GM23338 (cell line): ENCODE measurements at regions not wholly inside any gene's neighbourhood (a gene's known extent, or its start where the extent isn't known, plus 50 kb on each side); places are given as distances from the start of the nearest gene placed in this dataset.

Source experiments
- ATAC-seq: fragments of 200-7000 bp; cut with Tn5 transposase; 3 replicates; pipeline ENCODE4 v1.9.1; 2020
- DNase-seq: peaks from one replicate; pipeline ENCODE4 v3.0.0-alpha.2; 2015; ENCODE audit warnings: low spot score
- H2AFZ ChIP-seq: fragments of 200-600 bp; sonication (generic); 2 replicates; pipeline ENCODE4 v1.8.0; 2016; ENCODE audit warnings: antibody characterized with exemption, mild to moderate bottlenecking, moderate library complexity
- H3F3A ChIP-seq: fragments of 200-600 bp; sonication (generic); replicated peaks from 2 replicates; pipeline ENCODE4 v1.8.0; 2017; ENCODE audit warnings: antibody characterized with exemption, mixed run types, low read depth
- H3K27ac ChIP-seq: fragments of 200-600 bp; sonication (generic); 2 replicates; pipeline ENCODE4 v1.6.1; 2016; ENCODE audit warnings: low read depth
- H3K27me3 ChIP-seq: fragments of 200-600 bp; sonication (generic); 2 replicates; pipeline ENCODE4 v1.8.0; 2016; ENCODE audit warnings: mild to moderate bottlenecking, mixed run types, moderate library complexity; ENCODE audit not compliant: insufficient read depth
- H3K36me3 ChIP-seq: fragments of 200-600 bp; sonication (generic); 2 replicates; pipeline ENCODE4 v1.8.0; 2016; ENCODE audit warnings: mild to moderate bottlenecking; ENCODE audit not compliant: insufficient read depth
- H3K4me1 ChIP-seq: fragments of 200-600 bp; sonication (generic); 2 replicates; pipeline ENCODE4 v1.8.0; 2016; ENCODE audit warnings: mild to moderate bottlenecking, moderate library complexity; ENCODE audit not compliant: insufficient read depth
- H3K4me2 ChIP-seq: fragments of 200-600 bp; sonication (generic); 2 replicates; pipeline ENCODE4 v1.7.1; 2017; ENCODE audit warnings: mixed run types
- H3K4me3 ChIP-seq: fragments of 200-600 bp; sonication (generic); 2 replicates; pipeline ENCODE4 v1.6.1; 2016; ENCODE audit warnings: mixed run types
- H3K79me2 ChIP-seq: fragments of 200-600 bp; sonication (generic); replicated peaks from 2 replicates; pipeline ENCODE4 v1.8.0; 2017; ENCODE audit warnings: mild to moderate bottlenecking; ENCODE audit not compliant: insufficient read depth
- H3K9me2 ChIP-seq: fragments of 200-600 bp; sonication (generic); 2 replicates; pipeline ENCODE4 v1.8.0; 2017; ENCODE audit not compliant: insufficient read depth
- H4K20me1 ChIP-seq: fragments of 200-600 bp; sonication (generic); replicated peaks from 2 replicates; pipeline ENCODE4 v1.8.0; 2017; ENCODE audit warnings: mild to moderate bottlenecking; ENCODE audit not compliant: insufficient read depth
- H3K27ac Mint-ChIP-seq: 2 replicates; pipeline ENCODE4 v1.8.0; 2020; ENCODE audit warnings: inconsistent platforms, mild to moderate bottlenecking, moderate library complexity, mixed read lengths
- H3K27me3 Mint-ChIP-seq: 3 replicates; pipeline ENCODE4 v1.8.0; 2022; ENCODE audit warnings: low read depth, mild to moderate bottlenecking, moderate library complexity, mixed read lengths, inconsistent platforms; ENCODE audit not compliant: insufficient read depth, poor library complexity
- H3K36me3 Mint-ChIP-seq: 3 replicates; pipeline ENCODE4 v1.8.0; 2021; ENCODE audit warnings: low read depth, mild to moderate bottlenecking, inconsistent platforms, moderate library complexity, mixed read lengths
- H3K4me1 Mint-ChIP-seq: 3 replicates; pipeline ENCODE4 v1.8.0; 2020; ENCODE audit warnings: mild to moderate bottlenecking, inconsistent platforms, mixed read lengths
- H3K4me3 Mint-ChIP-seq: 3 replicates; pipeline ENCODE4 v1.8.0; 2021; ENCODE audit warnings: moderate library complexity, mild to moderate bottlenecking, inconsistent platforms, mixed read lengths
- H3K9me3 Mint-ChIP-seq: 3 replicates; pipeline ENCODE4 v1.8.0; 2020; ENCODE audit warnings: moderate library complexity, mild to moderate bottlenecking, inconsistent platforms, mixed read lengths
- ETS1 ChIP-seq: IDR thresholded peaks from 2 replicates; pipeline ENCODE4 v1.6.1; 2016; ENCODE audit warnings: antibody characterized with exemption
- EZH2 ChIP-seq: fragments of 200-600 bp; sonication (generic); IDR thresholded peaks from one replicate; pipeline ENCODE4 v1.8.0; 2017; ENCODE audit warnings: antibody characterized with exemption, mild to moderate bottlenecking, low read depth; ENCODE audit not compliant: unreplicated experiment
- EZH2phosphoT487 ChIP-seq: fragments of 200-600 bp; sonication (generic); IDR thresholded peaks from one replicate; pipeline ENCODE4 v1.8.1; 2018; ENCODE audit warnings: antibody characterized with exemption; ENCODE audit not compliant: unreplicated experiment
- JUNB ChIP-seq: IDR thresholded peaks from one replicate; pipeline ENCODE4 v1.6.1; 2016; ENCODE audit warnings: antibody characterized with exemption; ENCODE audit not compliant: unreplicated experiment
- NANOG ChIP-seq: IDR thresholded peaks from 2 replicates; pipeline ENCODE4 v1.6.1; 2016; ENCODE audit warnings: antibody characterized with exemption, borderline replicate concordance
- POLR2AphosphoS5 ChIP-seq: IDR thresholded peaks from 2 replicates; pipeline ENCODE4 v1.6.1; 2016; ENCODE audit warnings: antibody characterized with exemption, low read depth
- REST ChIP-seq: IDR thresholded peaks from one replicate; pipeline ENCODE4 v1.6.1; 2018; ENCODE audit warnings: antibody characterized with exemption; ENCODE audit not compliant: unreplicated experiment
- STAT1 ChIP-seq: IDR thresholded peaks from one replicate; pipeline ENCODE4 v1.6.1; 2016; ENCODE audit warnings: antibody characterized with exemption; ENCODE audit not compliant: unreplicated experiment
- ZNF114 ChIP-seq: fragments of 250-450 bp; sonication (Bioruptor Pico); IDR thresholded peaks from 2 replicates; pipeline ENCODE4 v1.5.0; 2020; ENCODE audit warnings: mild to moderate bottlenecking, moderate library complexity
- ZNF331 ChIP-seq: fragments of 250-450 bp; sonication (Bioruptor Pico); IDR thresholded peaks from 2 replicates; pipeline ENCODE4 v1.5.0; 2020; ENCODE audit warnings: low read depth, mild to moderate bottlenecking, moderate library complexity
- ZNF462 ChIP-seq: fragments of 250-450 bp; sonication (Bioruptor Pico); IDR thresholded peaks from 2 replicates; pipeline ENCODE4 v1.5.0; 2020; ENCODE audit warnings: mild to moderate bottlenecking, moderate library complexity

GRCh38 chr5:106739127-106739526 is 931.6 kb downstream of the EFNA5 start:
- Histone ChIP-seq H3K27me3 (no peaks in the 10 kb centered on the region), H3K4me1 (peaks cover 16% of the 10 kb centered on the region), H3F3A (no peaks in the 10 kb centered on the region), H3K4me2 (no peak overlapping the region), H3K27ac (no peak overlapping the region), H2AFZ (no peak overlapping the region), H4K20me1 (no peaks in the 10 kb centered on the region), H3K4me3 (no peak overlapping the region), H3K36me3 (no peaks in the 10 kb centered on the region), H3K9me2 (no peaks in the 10 kb centered on the region; the same call in 1 of the 2 replicates), H3K79me2 (no peaks in the 10 kb centered on the region)
- TF ChIP-seq POLR2AphosphoS5 (no peak), REST (no peak), ZNF331 (no peak), STAT1 (no peak), ZNF462 (CRISPR knock-in tag) (no peak), NANOG (no peak), JUNB (no peak), ZNF114 (CRISPR knock-in tag) (no peak), EZH2phosphoT487 (no peak), EZH2 (no peak), ETS1 (no peak)
- Mint-ChIP-seq H3K4me1 (peaks cover 13% of the 10 kb centered on the region), H3K4me3 (no peak overlapping the region), H3K27me3 (peaks cover 4% of the 10 kb centered on the region), H3K36me3 (peaks cover 15% of the 10 kb centered on the region; the same call in 2 of the 3 replicates), H3K27ac (no peak overlapping the region), H3K9me3 (peaks cover 15% of the 10 kb centered on the region; the same call in 2 of the 3 replicates)
- ATAC-seq = no peak
- no peak for DNase-seq
